ENCODE measurements at regions not wholly inside any gene's neighbourhood (a gene's known extent, or its start where the extent isn't known, plus 50 kb on each side); places are given as distances from the start of the nearest gene placed in this dataset.

DNA sequence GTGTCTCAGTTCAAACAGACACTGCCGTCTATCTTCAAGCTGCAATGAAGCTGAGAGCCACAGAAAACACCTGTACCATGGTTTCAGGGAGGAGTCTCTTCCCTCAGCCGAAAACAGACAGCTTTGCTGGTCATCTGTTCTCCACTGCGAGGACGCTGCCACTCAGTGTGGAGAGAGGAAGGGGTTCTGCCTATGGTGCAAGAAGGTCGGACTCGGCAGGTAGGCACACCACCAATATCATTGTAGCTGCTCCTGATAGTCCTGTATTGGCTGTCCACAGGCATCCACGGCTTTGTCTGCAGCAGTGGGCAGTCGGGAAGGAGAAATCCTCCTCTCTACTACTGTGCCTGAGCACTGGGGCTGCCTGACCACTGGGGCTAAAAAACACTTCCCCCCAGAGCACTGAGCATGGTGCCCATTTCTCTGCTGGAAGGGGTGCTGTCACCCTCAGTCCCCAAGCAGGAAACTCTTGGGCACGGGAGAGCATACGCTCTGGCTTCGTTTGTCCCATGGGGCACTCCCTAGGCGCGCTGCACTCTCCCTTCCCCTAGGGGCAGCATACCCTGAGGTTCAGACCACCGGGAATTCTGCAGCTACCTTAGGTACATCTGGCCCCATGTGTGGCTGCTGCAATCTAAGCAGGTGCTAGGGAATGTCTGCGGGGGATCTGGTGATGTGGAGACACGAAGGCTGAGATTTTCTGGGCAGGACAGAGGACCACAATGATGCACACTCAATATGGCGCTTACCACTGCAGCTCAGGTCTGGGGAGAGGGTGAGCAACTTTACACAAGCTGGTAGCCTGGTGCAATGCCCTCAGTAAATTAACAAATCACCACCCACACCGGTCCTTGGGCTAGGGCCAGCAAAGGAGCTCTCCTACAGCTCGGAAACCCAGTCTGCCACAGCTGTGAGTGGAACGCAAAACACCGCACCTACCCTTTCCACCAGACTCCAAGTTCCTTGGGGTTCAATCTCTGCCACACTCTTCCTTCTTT lies 880.9 kb upstream of the SEMA6A start:
- TF ChIP-seq POLR2A (IDR thresholded peaks at IDR 0.05) (no peak), POLR2AphosphoS5 (IDR thresholded peaks at IDR 0.05) (no peak)
- TF ChIP-seq, protein P1, sequence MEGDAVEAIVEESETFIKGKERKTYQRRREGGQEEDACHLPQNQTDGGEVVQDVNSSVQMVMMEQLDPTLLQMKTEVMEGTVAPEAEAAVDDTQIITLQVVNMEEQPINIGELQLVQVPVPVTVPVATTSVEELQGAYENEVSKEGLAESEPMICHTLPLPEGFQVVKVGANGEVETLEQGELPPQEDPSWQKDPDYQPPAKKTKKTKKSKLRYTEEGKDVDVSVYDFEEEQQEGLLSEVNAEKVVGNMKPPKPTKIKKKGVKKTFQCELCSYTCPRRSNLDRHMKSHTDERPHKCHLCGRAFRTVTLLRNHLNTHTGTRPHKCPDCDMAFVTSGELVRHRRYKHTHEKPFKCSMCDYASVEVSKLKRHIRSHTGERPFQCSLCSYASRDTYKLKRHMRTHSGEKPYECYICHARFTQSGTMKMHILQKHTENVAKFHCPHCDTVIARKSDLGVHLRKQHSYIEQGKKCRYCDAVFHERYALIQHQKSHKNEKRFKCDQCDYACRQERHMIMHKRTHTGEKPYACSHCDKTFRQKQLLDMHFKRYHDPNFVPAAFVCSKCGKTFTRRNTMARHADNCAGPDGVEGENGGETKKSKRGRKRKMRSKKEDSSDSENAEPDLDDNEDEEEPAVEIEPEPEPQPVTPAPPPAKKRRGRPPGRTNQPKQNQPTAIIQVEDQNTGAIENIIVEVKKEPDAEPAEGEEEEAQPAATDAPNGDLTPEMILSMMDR (IDR thresholded peaks at IDR 0.05) = peak in 1 of 4 experiments; percentile 7
